Chondrocyte (in vitro differentiated cells): ENCODE measurements at regions not wholly inside any gene's neighbourhood (a gene's known extent, or its start where the extent isn't known, plus 50 kb on each side); places are given as distances from the start of the nearest gene placed in this dataset.

Source experiments
- DNase-seq: peaks from one replicate; pipeline ENCODE4 v3.0.0; 2021; ENCODE audit warnings: mixed read lengths, low spot score
- H3K27ac Mint-ChIP-seq: one replicate; pipeline ENCODE4 v1.8.0; 2021; ENCODE audit warnings: mild to moderate bottlenecking, moderate library complexity, mixed read lengths; ENCODE audit not compliant: unreplicated experiment
- H3K27me3 Mint-ChIP-seq: 2 replicates; pipeline ENCODE4 v1.8.0; 2021; ENCODE audit warnings: low read depth, mixed read lengths
- H3K36me3 Mint-ChIP-seq: 2 replicates; pipeline ENCODE4 v1.8.0; 2021; ENCODE audit warnings: low read depth, mixed read lengths
- H3K4me1 Mint-ChIP-seq: 2 replicates; pipeline ENCODE4 v1.8.0; 2021; ENCODE audit warnings: low read depth, mild to moderate bottlenecking, mixed read lengths
- H3K4me3 Mint-ChIP-seq: one replicate; pipeline ENCODE4 v1.8.0; 2021; ENCODE audit warnings: mild to moderate bottlenecking, moderate library complexity, mixed read lengths; ENCODE audit not compliant: unreplicated experiment
- H3K9me3 Mint-ChIP-seq: 2 replicates; pipeline ENCODE4 v1.8.0; 2021; ENCODE audit warnings: low read depth, mixed read lengths
- CTCF ChIP-seq: fragments of 200-600 bp; sonication (generic); IDR thresholded peaks from 2 replicates; pipeline ENCODE4 v1.5.0; 2021; ENCODE audit warnings: antibody characterized with exemption, mild to moderate bottlenecking, moderate library complexity

GRCh38 chr9:6160579-6160978 lies 55.0 kb upstream of the IL33 start:
- Mint-ChIP-seq H3K27me3 (peaks cover 1% of the 10 kb centered on the region), H3K4me1 (no peaks in the 10 kb centered on the region)

GRCh38 chr9:6153425-6153824 lies 62.2 kb upstream of the IL33 start:
- no peaks in the 10 kb centered on the region for H3K36me3 Mint-ChIP-seq
- DNase-seq: no peak
- peaks cover 2% of the 10 kb centered on the region for H3K27me3 Mint-ChIP-seq
- H3K4me1 Mint-ChIP-seq: no peaks in the 10 kb centered on the region
- H3K27ac Mint-ChIP-seq: no peak overlapping the region
- no peak overlapping the region for H3K4me3 Mint-ChIP-seq
- peaks cover 9% of the 10 kb centered on the region for H3K9me3 Mint-ChIP-seq
- no peak for TF ChIP-seq CTCF

More at GRCh38 chr9:6160579-6160978, 55.0 kb upstream of the IL33 start:
- DNase-seq: no peak
- peaks cover 5% of the 10 kb centered on the region for H3K36me3 Mint-ChIP-seq
- no peak overlapping the region for H3K4me3 Mint-ChIP-seq
- TF ChIP-seq CTCF: no peak
- no peak overlapping the region for H3K27ac Mint-ChIP-seq
- peaks cover 22% of the 10 kb centered on the region for H3K9me3 Mint-ChIP-seq

GRCh38 chr9:6152788-6153187 lies 62.8 kb upstream of the IL33 start:
- Mint-ChIP-seq H3K9me3 (peaks cover 9% of the 10 kb centered on the region), H3K4me3 (no peak overlapping the region), H3K36me3 (no peaks in the 10 kb centered on the region), H3K27ac (no peak overlapping the region), H3K27me3 (peaks cover 2% of the 10 kb centered on the region), H3K4me1 (no peaks in the 10 kb centered on the region)
- no peak for DNase-seq
- no peak for TF ChIP-seq CTCF

GRCh38 chr9:6150483-6150882 lies 65.1 kb upstream of the IL33 start:
- Mint-ChIP-seq H3K27ac (no peak overlapping the region), H3K9me3 (peaks cover 7% of the 10 kb centered on the region), H3K4me3 (no peak overlapping the region), H3K4me1 (no peaks in the 10 kb centered on the region), H3K27me3 (peaks cover 2% of the 10 kb centered on the region), H3K36me3 (no peaks in the 10 kb centered on the region)
- no peak for TF ChIP-seq CTCF
- no peak for DNase-seq

- Mint-ChIP-seq H3K27me3 (peaks cover 2% of the 10 kb centered on the region), H3K4me1 (no peaks in the 10 kb centered on the region), H3K9me3 (peaks cover 7% of the 10 kb centered on the region), H3K27ac (no peak overlapping the region), H3K36me3 (no peaks in the 10 kb centered on the region), H3K4me3 (no peak overlapping the region)
- DNase-seq: no peak
- no peak for TF ChIP-seq CTCF
Observed at GRCh38 chr9:6149315-6149714, 66.3 kb upstream of the IL33 start.
